ENCODE measurements at regions not wholly inside any gene's neighbourhood (a gene's known extent, or its start where the extent isn't known, plus 50 kb on each side); places are given as distances from the start of the nearest gene placed in this dataset.

- no peak overlapping the region for H3K4me3 ChIP-seq (ENCODE audit: control insufficient read depth, low read depth, low read length)
- DNase-seq (ENCODE audit: low read depth): peak; percentile 79
- TF ChIP-seq CTCF (conservative IDR thresholded peaks at IDR 0.05; ENCODE audit: control insufficient read depth, insufficient read depth, low read depth, low read length): peak; percentile 91
Measured at GRCh38 chr4:43132010-43132582, 239.6 kb downstream of the GRXCR1 start.

GRCh38 chr4:43133566-43133965, 241.1 kb downstream of the GRXCR1 start:
- no peak overlapping the region for H3K4me3 ChIP-seq (ENCODE audit: control insufficient read depth, low read depth, low read length)
- no peak for TF ChIP-seq CTCF (conservative IDR thresholded peaks at IDR 0.05; ENCODE audit: control insufficient read depth, insufficient read depth, low read depth, low read length)
- no peak for DNase-seq (ENCODE audit: low read depth)

- TF ChIP-seq CTCF (conservative IDR thresholded peaks at IDR 0.05; ENCODE audit: control insufficient read depth, insufficient read depth, low read depth, low read length): no peak
- DNase-seq (ENCODE audit: low read depth): no peak
- H3K4me3 ChIP-seq (ENCODE audit: control insufficient read depth, low read depth, low read length): no peak overlapping the region
Measured at GRCh38 chr4:43136752-43137151, 244.2 kb downstream of the GRXCR1 start.

GRCh38 chr4:43146198-43146597, 253.7 kb downstream of the GRXCR1 start:
- TF ChIP-seq CTCF (conservative IDR thresholded peaks at IDR 0.05; ENCODE audit: control insufficient read depth, insufficient read depth, low read depth, low read length): no peak
- no peak for DNase-seq (ENCODE audit: low read depth)
- H3K4me3 ChIP-seq (ENCODE audit: control insufficient read depth, low read depth, low read length): no peak overlapping the region

- no peak for DNase-seq (ENCODE audit: low read depth)
- no peak for TF ChIP-seq CTCF (conservative IDR thresholded peaks at IDR 0.05; ENCODE audit: control insufficient read depth, insufficient read depth, low read depth, low read length)
- no peak overlapping the region for H3K4me3 ChIP-seq (ENCODE audit: control insufficient read depth, low read depth, low read length)
Measured at GRCh38 chr4:43148481-43148880, 256.0 kb downstream of the GRXCR1 start.

GRCh38 chr4:43163101-43163792, 270.7 kb downstream of the GRXCR1 start:
- H3K4me3 ChIP-seq (ENCODE audit: control insufficient read depth, low read depth, low read length): no peak overlapping the region
- DNase-seq (ENCODE audit: low read depth): no peak
- TF ChIP-seq CTCF (conservative IDR thresholded peaks at IDR 0.05; ENCODE audit: control insufficient read depth, insufficient read depth, low read depth, low read length): no peak
